NCI-H1105 treated with DMSO at 0.1 percent for 48 hours (cell line): ENCODE measurements at regions not wholly inside any gene's neighbourhood (a gene's known extent, or its start where the extent isn't known, plus 50 kb on each side); places are given as distances from the start of the nearest gene placed in this dataset.

Source experiments
- DNase-seq: peaks from one replicate; lab custom pipeline; 2025; lab: John Stamatoyannopoulos, UW

DNA sequence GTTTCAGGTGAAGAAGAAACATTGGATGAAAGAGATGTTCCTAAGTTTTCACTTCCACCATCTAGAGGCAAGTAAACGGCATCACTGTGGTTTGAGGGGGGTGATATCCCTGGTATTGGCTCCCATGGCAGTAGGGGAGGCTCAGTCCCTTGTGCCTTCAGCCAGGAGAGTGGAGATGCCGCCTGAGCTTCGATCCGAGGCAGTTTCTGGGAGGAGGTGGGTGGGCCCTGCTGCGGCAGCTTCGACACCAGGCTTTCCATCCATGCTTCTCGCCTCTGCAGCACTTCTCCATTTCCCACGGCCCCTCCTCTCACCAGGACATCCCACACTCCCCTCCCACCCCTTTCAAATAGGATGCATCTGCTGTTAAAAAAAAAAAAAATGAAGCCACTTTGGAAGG, 258.3 kb downstream of the GADD45G start:
- DNase-seq: no peak

DNA sequence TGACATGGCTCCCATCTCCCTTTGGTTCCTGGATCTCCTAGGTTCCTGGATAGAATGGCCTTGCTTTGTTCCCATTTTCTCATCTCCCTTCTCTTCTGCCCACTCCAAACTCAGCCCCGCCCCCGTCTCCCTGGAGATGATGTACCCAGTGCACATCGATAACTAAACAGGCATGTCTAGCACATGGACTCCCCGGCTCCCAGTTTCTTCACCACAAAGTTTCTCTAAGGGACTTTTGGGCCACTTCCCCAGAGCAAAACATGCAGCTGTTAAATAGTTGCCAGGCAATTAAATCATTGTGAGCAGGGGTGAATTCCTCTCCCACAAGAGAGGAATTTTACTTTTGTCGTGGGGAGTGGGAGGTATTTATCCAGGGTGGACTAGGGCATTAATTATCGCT, 259.0 kb downstream of the GADD45G start:
- DNase-seq: no peak

DNA sequence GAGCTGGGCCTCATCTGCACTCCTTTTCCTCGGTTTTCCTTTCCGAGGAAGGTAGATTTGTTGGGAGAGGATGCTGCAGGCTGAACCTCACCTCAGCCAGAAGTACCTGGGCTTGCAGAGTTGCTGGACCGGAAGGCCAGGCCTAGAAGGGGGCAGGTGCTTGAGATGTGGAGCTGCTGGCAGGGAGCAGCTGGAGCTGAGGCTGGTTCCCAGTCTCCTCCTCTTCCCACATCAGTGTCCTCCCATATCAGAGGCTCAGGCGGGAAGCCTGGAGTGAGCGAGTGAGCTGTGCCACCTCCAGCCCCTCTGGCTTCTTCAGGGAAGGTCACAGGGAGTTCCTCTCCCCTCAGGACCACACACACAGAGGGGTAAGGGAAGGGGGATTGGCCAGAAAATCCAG, 259.4 kb downstream of the GADD45G start:
- no peak for DNase-seq

DNA sequence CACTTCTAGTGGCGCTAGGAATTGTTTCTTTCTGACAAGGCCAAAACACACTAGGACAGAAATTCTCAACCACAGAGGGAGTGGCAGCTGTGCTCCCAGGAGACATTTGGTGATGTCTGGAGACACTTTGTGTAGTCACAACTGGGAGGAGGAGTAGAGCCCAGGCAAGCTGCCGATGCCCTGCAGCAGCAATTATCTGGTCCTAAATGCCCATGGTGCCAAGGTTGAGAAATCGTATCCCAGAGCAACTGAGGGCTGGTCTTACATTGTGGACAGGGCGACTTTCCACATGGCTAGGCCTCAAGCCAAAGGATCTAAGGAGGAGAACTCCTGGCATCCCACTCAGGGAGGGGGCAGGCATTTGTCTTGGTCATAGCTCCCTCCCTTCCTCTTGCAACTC, 259.9 kb downstream of the GADD45G start:
- no peak for DNase-seq

DNA sequence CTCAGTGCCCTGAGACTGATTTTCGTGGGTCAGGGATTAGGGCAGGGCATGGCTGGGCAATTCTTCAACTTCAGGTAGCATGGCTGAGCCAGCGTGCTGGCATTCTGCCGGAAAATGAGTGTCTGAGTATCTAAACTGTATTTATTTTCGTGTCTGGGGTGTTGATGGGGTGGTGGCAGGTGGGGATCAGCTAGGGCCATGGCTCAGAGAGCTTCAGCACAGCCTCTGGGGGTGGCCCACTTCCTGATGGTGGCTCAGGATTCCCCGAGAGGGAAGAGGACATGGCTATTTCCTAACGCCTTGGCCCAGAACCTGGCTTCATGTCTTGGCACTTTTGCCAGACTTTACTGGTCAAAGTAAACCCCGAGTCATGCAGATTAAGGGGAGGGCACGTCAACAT, 260.5 kb downstream of the GADD45G start:
- no peak for DNase-seq

DNA sequence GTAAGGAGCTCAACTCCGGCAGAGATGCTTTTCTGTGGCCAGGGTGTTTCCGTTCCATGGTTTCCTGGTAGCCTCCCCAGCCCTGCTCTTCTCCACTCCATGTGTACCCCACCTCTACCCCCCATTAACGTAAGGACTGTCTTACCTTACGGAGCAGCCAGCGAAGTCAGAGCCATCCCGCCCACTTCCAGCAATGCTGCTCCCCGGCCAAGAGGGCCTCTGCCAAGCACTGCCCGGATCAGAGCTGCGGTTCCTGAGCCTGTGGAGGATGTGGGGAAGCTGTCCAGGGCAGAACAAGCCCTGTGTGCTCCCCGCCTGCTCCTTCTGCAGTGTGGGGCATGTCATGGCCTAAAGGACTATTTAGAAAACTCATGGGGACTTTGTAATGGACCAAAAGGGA, 261.2 kb downstream of the GADD45G start:
- no peak for DNase-seq

DNA sequence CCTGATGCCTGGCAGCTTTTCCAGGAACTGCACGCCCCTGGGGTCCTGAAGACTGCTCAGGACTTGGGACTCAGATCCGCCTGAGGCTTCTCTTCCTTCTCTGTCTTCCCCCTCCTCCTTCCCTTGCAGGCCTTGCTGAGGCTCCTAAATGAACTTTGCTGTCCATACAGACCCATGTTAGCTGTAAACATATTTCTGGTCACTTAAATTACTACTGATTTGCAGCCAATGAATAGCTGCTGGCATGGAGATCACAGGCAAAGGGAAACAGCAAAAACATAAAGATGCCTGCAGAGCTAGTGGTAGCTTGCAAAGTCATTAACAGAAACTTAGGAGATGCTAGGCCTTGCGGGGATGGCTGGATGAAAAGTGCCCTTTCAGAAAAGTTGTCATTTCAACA, 261.9 kb downstream of the GADD45G start:
- no peak for DNase-seq

DNA sequence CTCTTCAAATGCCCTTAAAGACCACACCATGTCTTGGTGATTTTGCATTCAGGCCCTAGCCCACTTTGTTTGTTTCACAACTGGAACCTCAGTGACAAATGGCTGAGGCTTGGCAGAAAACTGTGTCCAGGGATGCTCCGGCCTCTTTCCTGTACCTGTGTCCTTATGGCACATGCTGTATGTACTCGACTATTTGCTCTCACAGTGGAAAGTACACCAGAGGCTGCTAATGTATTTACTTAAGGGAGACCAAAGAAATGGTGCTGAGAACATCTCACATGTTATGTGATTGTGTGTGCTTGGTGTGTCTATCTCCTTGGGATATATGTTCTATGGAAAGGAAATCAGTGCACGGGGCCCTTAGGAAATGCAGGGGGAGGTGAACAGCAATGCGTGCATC, 263.3 kb downstream of the GADD45G start:
- no peak for DNase-seq

DNA sequence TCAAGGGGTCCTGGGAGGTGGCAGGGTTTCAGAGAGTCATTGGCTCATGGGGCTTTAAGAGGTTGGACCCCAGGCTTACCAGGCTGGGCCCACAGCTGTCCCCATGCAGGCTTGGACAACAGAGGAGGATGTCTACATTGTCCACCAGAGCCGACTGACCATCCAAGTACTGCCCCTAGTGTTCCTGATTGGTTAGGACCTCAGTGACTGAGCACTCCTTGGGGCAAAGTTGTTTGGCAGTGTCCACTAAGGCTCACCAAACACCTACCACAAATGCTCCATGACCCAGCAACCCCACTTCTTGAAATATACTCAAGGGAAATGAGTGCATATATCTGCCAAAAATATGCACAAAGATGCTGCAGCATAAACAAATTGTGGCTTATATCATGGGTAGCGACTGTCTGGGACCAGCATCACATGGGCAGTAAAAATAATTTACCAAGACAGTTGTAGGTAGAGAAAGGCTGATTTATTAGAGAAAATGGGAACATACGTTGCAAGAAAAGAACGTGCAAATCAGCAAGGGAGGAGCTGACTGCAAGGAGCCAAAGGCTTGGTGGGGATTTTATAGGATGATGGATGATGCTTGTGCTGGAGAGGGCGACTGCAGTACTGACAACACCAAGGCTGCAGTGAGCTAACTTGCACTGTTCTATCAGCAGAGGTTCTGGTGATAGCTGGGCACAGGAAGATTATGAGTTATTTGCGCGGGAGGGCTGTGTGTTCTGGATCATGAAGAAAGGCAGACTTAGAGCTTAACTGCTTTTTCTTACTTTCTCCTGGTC, 265.2 kb downstream of the GADD45G start:
- DNase-seq: no peak

DNA sequence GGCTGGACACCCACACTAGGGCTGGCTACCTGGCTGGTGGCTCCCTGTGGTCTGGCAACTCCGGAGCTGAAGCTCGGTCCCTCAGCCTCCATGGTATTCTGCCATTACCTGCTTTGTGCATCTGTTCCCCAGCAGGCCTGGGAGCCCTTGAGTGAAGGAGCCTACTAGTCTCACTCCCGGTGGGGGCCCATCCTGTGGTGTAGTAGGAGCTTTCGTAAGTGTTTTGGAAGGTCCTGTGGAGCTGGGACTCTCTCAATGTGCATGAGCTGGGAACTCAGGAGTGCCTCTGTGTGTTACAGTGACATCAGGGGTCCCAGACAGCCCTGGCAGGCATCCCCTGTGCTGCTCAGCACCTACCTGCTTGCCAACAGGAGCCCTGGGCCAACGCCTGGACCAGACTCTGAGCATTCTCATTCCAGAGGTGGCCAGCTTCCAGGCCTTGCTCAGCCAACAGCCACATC, 267.1 kb downstream of the GADD45G start:
- no peak for DNase-seq

DNA sequence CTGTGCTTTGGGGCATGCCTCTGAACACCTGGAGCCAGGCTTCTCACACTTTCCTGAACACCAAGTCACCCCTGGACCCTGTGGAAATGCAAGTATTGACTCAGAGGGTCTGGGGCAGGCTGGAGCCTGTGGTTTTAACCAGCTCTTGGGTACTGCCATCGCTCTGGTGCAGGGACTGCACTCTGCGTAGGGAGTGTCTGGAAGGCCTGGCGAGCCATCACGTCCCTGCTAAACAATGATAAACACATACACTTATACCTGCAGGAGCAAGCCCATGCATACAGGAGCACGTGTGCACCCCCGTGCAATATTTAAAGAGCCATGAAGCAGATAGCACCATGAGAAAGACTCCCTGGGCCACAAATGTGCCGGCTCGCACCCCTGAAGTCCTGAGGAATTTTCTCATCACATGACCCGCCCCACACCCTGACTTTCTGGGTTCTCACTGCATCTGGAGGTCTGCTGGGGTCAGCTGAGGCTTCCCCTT, 267.7 kb downstream of the GADD45G start:
- no peak for DNase-seq

DNA sequence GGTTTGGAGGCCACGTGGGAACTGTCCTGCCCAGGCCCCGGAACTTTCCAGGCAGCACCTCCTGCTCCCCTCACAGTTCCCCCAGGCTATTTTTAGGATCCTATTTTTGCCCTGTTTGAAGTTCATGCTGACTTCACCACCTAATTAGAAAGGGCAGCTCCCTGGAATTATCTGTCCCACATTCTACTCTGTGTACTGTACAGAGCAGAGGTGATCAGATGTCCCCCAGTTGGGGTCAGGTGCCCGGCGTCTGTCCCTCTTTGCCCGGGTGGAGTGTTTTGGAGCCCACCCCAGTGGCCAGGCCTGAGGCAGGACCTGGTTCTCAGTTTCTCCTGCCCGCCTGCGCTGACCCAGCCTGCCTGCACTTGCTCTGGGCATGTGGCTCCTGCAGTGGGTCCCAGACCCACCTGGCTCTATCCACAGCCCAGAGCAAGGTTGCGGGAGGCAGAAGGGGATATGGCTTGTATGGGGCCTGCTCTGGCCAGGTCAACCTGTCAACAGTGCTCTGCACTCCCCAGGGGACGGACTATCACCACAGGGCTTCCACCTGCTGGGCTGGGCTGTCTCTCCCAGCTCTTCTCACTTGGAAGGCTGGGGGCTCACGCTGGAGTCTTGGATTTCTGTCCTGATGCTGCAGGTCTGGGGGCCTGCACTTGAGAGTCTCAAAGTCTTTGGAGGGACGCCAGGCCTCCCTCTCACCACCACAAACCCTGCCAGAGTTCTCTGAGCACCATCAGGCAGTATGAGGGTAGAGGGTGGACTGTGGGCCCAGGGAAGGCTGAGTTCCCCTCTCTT, 268.3 kb downstream of the GADD45G start:
- DNase-seq: no peak

DNA sequence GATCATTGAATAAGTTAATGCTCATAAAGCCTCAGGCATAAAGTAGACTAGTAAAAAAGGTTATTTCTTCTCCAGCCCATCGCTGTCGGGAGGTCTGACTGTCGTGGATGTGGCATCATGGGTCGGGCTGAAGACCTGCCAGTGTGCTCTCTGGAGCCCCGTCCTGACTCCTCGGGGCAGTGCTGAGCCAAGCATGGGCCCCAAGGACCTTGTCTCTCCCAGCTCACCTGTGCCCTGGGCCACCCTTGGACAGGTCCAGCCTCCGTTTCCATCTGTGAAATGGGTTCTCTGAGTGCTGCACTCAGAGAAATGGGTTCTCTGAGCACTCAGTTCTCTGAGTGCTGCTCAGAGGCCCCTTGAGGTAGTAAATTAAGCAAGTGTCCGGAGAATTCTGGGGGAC, 269.0 kb downstream of the GADD45G start:
- DNase-seq: no peak

DNA sequence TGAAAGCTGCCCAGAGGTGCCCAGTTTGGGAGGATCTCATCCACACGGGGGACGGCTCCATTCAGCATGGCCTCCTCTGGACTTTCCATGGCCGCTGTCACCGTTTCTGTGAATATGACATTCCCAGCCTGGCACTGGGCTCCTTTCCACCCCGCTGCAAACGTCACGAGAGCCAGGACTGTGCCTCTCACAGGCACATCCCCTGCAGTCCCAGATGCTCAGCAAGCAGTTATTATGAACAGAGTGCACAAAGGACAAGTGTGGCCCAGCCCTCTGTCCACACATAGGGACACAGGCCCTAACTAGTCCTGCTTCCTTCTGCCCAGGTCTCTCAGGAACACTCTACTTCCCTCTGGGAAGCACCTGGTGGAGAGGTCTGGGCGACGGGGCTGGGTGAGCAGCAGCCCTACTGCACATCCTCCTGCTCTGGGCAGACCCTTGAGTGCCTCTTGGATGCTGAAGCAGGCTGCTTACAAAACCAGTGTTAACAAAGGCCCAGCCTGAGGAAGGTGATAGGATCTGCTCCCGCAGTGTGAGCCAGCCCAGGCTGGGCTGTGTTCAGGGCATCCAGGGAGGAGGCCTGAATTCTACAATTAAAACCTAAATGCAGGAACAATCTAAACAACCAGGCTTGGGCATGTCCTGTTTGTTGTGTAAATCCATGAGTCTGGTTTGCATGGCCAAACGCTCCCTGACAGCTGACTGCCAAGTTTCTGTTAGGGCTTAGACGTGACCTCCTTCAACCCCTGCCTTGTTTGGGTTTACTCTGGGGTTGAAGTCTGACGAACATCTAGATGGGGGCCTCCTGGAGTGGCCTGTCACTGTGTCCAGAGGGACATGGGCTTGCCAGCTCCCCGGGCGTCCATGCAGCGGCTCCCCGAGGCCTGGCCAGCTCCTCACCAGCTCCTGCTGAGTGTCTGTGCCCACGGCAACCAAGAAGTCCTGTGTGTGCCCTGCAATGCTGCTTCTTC, 269.8 kb downstream of the GADD45G start:
- peak; percentile 68 for DNase-seq

DNA sequence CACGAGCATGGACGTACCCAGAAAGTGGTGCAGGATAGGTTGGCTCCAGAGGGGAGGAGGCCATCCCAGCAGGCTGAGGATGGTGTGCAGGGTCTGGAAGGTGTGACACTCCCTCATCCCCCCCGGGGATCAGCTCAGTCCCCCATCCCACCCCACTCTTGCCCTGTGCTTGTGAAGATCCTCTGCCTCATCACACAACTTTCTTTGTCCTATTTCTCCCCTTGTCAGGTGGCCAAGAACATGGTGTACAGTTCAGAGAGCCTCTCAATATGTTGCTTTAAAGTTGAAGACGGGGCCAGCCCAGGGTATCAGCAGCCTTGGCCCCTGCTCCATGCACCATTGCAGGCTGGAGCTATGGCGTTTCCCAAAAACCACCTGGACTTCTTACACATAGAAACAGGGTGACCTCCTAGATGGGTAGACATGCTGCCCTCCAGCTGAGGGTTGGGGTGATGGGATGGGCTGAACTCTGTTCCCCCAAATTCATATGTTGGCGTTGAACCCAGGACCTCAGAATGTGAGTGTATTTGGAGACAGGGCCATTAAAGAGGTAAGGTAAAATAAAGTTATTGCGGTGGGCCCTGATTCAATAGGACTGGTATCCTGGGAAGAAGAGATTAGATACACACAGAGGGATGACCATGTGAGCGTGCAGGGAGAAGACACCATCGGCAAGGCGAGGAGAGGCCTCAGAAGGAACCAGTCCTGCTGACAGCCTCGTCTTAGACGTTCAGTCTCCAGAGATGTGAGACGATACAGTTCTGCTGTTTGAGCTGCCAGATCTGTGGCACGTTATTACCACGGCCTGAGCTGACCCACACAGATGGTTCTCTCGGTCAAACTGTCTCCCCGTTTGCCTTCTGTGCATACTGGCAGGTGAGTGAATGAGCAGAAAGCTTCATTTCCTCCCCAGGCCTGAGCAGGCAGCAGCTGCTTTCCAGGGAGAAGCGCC, 272.5 kb downstream of the GADD45G start:
- DNase-seq: no peak

DNA sequence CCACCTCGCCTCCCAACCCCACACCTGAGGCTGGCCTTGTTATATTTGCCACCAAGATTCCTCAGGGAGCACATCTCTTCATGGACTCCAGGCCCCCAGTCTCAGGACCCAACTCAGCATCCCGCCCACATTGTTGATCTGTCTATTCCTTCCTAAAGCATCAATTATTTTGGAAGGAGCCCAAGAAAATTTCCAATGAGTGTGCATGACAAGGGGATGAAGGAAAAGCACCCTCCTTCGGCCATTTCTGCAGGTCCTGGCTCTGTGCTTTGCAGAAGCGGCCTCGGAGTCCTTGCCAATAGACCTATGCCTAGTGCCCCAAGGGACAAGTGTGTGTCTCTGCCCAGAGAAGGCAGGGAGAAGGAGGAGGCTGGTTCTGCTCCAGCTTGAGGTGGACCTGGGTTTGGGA, 273.2 kb downstream of the GADD45G start:
- DNase-seq: no peak

DNA sequence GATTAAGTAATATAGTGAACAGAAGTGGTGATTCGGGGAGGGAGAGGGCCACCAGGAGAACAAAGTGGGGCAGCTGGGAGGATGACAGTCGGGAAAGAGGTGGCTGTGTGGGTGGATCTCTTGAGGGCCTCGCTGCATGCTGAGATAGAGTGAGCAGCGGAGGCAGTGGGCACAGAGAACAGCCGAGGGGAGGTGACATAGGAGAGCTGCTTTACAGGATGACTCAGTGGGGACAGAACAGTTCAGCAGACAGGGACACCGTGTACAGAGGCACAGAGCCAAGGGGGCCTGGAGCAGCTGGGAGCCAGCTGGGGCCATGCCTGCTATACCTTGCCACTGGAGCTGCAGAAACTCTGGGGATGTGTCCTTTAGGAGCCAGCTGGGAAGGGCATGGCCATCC, 273.9 kb downstream of the GADD45G start:
- no peak for DNase-seq

DNA sequence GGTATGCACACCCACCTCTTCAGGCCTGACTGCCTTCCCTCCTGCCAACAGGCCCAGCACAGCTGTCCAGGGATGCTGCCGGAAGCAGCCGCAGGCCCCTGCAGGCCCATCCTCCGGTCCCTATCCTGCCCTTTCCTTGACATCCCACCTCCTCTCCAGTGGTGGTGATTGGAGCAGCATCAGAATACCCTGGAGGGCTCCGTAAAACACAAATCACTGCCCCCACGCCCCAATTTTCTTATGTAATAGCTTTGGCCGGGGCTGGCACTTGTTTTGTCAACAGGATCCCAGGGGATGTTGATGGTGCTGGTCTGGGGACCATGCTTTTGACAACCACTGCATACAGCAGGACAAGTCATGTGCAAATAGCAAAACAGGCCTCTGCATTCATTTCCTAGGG, 274.5 kb downstream of the GADD45G start:
- no peak for DNase-seq

DNA sequence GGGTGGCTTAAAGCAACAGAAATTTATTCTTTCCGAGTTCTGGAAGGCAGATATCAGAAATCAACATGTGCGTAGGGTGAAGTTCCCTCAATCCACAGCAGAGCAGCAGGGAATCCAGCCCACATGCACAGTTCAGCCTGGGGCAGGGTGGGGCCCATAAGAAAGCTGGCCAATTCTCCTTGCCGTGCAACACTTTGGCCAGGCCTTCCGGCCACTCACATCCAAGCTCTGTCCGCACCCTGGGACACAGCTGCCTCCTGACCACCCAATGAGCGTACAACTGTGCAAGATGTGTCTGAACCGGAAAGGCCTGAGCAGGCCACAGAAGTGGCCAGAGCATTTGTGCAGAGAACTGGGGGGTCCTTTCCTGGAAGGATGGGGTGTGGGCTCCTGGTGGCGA, 274.9 kb downstream of the GADD45G start:
- DNase-seq: no peak

DNA sequence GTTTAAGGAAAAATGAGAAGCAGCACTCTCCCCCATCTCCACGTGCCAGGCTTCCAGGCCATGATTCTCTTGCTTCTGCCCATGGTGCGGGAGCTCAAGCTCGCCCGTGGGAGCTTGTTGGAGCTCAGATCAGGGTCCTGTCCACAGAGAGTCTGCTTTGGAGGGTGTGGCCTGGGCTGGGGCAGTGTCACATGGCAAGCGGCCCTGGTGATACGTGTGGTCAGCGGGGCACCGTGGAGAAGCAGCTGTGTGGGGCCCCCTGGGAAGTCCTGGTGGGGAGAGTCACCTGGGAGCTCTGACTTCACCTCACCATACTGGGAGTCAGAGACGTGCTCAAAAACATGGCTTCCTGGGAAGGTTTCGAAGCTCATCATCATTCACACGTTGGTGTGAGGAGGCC, 275.3 kb downstream of the GADD45G start:
- DNase-seq: no peak

DNA sequence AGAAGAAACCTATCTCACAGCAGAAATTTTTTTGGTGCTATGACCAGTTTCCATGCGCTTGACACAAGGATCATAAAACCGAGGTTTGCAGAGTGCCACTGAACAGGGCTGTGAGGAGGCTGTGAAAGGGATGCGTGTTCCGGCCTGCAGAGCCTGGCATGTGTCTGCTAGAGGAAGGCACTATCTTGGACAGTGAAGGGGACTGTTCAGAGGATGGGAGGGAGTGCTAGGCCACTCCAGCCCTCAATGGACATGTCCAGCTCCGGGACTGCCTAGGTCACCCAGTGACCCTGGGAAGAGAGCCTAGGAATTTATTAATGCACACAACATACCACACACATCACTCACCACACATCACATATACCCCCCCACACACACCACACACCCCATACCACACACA, 275.9 kb downstream of the GADD45G start:
- DNase-seq: no peak
